ENCODE measurements at regions not wholly inside any gene's neighbourhood (a gene's known extent, or its start where the extent isn't known, plus 50 kb on each side); places are given as distances from the start of the nearest gene placed in this dataset.
"Not testable (repeated sequence)": the region's sequence is repeated elsewhere in the genome, so short reads cannot be mapped to it uniquely, and the experiment has no call there.

DNA sequence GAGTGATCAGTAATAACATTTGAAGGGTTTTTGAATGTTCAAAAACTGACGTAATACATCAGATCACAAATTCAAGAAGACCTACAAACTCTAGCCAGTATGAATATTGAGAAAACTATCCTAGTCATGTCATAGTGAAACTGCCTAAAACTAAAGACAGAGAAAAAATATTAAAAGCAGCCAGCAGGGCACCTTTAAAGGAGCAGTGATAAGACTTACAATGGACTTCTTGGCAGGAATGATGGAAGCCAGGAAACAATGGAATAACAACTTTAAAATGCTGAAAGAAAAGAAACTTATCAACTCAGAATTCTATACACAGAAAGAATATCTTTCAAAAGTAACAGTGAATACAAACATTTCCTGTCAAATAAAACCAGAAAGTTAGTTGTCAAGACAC is 78.3 kb upstream of the CTBP2 start:
- TF ChIP-seq, protein P1, sequence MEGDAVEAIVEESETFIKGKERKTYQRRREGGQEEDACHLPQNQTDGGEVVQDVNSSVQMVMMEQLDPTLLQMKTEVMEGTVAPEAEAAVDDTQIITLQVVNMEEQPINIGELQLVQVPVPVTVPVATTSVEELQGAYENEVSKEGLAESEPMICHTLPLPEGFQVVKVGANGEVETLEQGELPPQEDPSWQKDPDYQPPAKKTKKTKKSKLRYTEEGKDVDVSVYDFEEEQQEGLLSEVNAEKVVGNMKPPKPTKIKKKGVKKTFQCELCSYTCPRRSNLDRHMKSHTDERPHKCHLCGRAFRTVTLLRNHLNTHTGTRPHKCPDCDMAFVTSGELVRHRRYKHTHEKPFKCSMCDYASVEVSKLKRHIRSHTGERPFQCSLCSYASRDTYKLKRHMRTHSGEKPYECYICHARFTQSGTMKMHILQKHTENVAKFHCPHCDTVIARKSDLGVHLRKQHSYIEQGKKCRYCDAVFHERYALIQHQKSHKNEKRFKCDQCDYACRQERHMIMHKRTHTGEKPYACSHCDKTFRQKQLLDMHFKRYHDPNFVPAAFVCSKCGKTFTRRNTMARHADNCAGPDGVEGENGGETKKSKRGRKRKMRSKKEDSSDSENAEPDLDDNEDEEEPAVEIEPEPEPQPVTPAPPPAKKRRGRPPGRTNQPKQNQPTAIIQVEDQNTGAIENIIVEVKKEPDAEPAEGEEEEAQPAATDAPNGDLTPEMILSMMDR (IDR thresholded peaks at IDR 0.05) = no peak
- no peak for TF ChIP-seq POLR2A (IDR thresholded peaks at IDR 0.05)
- Histone ChIP-seq H3K4me3 (no peak overlapping the region), H3K4me1 (replicated peaks in 1 of 2) (no peaks in the 10 kb centered on the region), H3K36me3 (replicated peaks in 1 of 2) (no peaks in the 10 kb centered on the region), H3K27ac (no peak overlapping the region), H3K27me3 (peaks cover 5% of the 10 kb centered on the region), H3K9me3 (replicated peaks in 1 of 3) (peaks cover 0 to 5% (median 0%) of the 10 kb centered on the region in 3 donors)
- intact Hi-C loops (cut with DNase I) = no loop called here
- WGBS, 4 donors = 79 to 94% (median 87%) methylated on average over 1 of the region's 1 CpG
- DNase-seq = no peak

GRCh38 chr10:125236091-125236490 is 75.7 kb upstream of the CTBP2 start:
- peaks cover 0 to 5% (median 0%) of the 10 kb centered on the region in 3 donors for H3K9me3 ChIP-seq (replicated peaks in 1 of 3)
- TF ChIP-seq, protein P1 (IDR thresholded peaks at IDR 0.05) = no peak
- no peak for TF ChIP-seq POLR2A (IDR thresholded peaks at IDR 0.05)
- intact Hi-C loops (cut with DNase I) = no loop called here

GRCh38 chr10:125235093-125236069 is 75.0 kb upstream of the CTBP2 start:
- 69 to 79% (median 78%) methylated on average over 5 to 6 of the region's 6 CpGs for WGBS, 4 donors
- Histone ChIP-seq H3K4me1 (replicated peaks in 1 of 2) (no peaks in the 10 kb centered on the region), H3K27ac (no peak overlapping the region), H3K4me3 (no peak overlapping the region), H3K9me3 (replicated peaks in 1 of 3) (peaks cover 0 to 5% (median 0%) of the 10 kb centered on the region in 3 donors), H3K27me3 (peaks cover 5% of the 10 kb centered on the region), H3K36me3 (replicated peaks in 1 of 2) (no peaks in the 10 kb centered on the region)
- no peak for TF ChIP-seq POLR2A (IDR thresholded peaks at IDR 0.05)
- TF ChIP-seq, protein P1 (IDR thresholded peaks at IDR 0.05) = no peak
- no peak for DNase-seq
- intact Hi-C loops (cut with DNase I) = no loop called here

More at GRCh38 chr10:125236091-125236490, 75.7 kb upstream of the CTBP2 start:
- H3K27me3 ChIP-seq = peaks cover 5% of the 10 kb centered on the region
- H3K36me3 ChIP-seq (replicated peaks in 1 of 2) = no peaks in the 10 kb centered on the region
- 79 to 89% (median 85%) methylated on average over 1 of the region's 1 CpG for WGBS, 4 donors
- H3K4me3 ChIP-seq = no peak overlapping the region
- no peak overlapping the region for H3K27ac ChIP-seq
- no peak for DNase-seq
- no peaks in the 10 kb centered on the region for H3K4me1 ChIP-seq (replicated peaks in 1 of 2)

GRCh38 chr10:125234576-125234975 is 74.2 kb upstream of the CTBP2 start:
- peak in 1 of 7 donors; percentile 14 for DNase-seq
- H3K36me3 ChIP-seq (replicated peaks in 1 of 2); H3K4me1 ChIP-seq (replicated peaks in 1 of 2); H3K4me3 ChIP-seq; intact Hi-C loops (cut with DNase I); H3K9me3 ChIP-seq (replicated peaks in 1 of 3); H3K27ac ChIP-seq; H3K27me3 ChIP-seq: not testable (repeated sequence)
- 63 to 84% (median 80%) methylated on average over 4 of the region's 4 CpGs for WGBS, 4 donors

Data from adrenal gland (tissue), 9 donors.